ENCODE measurements at regions not wholly inside any gene's neighbourhood (a gene's known extent, or its start where the extent isn't known, plus 50 kb on each side); places are given as distances from the start of the nearest gene placed in this dataset.

GRCh38 chrX:42022158-42022557 is 98.8 kb upstream of the CASK start:
- TF ChIP-seq, protein P1, sequence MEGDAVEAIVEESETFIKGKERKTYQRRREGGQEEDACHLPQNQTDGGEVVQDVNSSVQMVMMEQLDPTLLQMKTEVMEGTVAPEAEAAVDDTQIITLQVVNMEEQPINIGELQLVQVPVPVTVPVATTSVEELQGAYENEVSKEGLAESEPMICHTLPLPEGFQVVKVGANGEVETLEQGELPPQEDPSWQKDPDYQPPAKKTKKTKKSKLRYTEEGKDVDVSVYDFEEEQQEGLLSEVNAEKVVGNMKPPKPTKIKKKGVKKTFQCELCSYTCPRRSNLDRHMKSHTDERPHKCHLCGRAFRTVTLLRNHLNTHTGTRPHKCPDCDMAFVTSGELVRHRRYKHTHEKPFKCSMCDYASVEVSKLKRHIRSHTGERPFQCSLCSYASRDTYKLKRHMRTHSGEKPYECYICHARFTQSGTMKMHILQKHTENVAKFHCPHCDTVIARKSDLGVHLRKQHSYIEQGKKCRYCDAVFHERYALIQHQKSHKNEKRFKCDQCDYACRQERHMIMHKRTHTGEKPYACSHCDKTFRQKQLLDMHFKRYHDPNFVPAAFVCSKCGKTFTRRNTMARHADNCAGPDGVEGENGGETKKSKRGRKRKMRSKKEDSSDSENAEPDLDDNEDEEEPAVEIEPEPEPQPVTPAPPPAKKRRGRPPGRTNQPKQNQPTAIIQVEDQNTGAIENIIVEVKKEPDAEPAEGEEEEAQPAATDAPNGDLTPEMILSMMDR (conservative IDR thresholded peaks at IDR 0.05; ENCODE audit: low read depth, low read length), result no peak
- no peak for TF ChIP-seq EZH2 (IDR thresholded peaks at IDR 0.05; ENCODE audit: low read length, unreplicated experiment)
- no peak for TF ChIP-seq EZH2phosphoT487 (IDR thresholded peaks at IDR 0.05; ENCODE audit: borderline replicate concordance, low read length)

Measured in PC-3 (cell line).